GM21423 (cell line): ENCODE measurements at regions not wholly inside any gene's neighbourhood (a gene's known extent, or its start where the extent isn't known, plus 50 kb on each side); places are given as distances from the start of the nearest gene placed in this dataset.
A peak's percentile ranks its signal among the peaks of the same experiment; 100 is the strongest.

ENCODE experiments used
- ATAC-seq: cut with Tn5 transposase; IDR thresholded peaks from one replicate; pipeline ENCODE4 v1.9.1; 2021; ENCODE audit warnings: mild to moderate bottlenecking, moderate library complexity; ENCODE audit not compliant: unreplicated experiment

DNA sequence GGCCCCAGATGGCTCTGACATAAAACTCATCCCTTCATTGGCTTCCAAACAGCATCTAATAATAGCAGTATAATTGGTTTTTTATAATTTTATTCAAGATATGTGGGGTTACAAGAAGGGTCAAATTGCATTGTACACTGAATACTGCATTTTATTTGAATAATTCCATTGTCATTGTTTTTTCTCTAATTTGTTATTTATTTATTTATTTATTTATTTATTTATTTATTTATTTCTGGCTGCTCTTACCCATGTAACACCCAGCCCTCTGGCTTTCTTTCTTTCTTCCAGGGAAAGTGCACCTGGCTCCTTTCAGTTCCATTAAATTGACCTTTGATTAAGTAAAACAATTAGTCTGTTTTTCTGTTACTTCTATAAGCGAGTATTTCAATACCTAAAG is 210.1 kb downstream of the CDH9 start:
- ATAC-seq: no peak

DNA sequence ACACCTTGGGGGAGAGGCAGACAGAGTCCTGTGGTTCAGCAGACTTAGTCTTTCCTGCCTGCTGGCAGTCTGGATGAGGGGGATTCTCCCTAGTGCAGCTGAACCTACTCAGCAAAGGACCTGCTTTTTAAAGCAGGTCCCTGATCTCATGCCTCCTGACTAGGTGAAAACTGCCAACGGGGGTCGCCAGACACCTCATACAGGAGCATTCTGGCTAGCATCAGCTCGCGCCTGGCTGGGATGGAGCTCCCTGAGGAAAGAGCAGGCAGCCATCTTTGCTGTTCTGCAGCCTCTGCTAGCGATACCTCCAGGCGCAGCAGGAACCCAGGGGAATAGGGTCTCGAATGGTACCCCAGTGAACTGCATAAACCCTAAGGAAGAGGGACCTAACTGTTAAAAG is 225.2 kb downstream of the CDH9 start:
- ATAC-seq: no peak

GRCh38 chr5:26812714-26813113 is 225.7 kb downstream of the CDH9 start:
- no peak for ATAC-seq

- ATAC-seq: no peak
Observed at GRCh38 chr5:26807231-26808199, 230.9 kb downstream of the CDH9 start.

- no peak for ATAC-seq
Observed at GRCh38 chr5:26805076-26805475, 233.3 kb downstream of the CDH9 start.

DNA sequence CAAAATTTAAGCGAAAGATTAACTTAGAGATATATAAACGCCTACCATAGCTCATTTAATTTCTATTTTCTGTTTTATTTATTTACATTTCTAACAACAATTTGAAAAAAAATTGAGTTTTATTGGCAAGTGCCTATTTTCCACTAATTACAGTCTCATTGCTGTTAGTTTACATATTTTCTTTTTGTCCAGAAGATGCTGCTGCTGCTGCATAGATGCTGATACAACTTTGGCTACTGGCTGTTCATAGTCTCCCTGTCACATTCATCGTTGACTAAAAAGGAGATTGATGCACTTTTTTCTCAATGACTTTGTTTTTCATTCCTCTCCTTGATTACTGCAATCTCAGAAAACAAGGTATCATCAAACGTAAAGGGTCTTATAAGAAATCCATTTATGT is 235.4 kb downstream of the CDH9 start:
- no peak for ATAC-seq

DNA sequence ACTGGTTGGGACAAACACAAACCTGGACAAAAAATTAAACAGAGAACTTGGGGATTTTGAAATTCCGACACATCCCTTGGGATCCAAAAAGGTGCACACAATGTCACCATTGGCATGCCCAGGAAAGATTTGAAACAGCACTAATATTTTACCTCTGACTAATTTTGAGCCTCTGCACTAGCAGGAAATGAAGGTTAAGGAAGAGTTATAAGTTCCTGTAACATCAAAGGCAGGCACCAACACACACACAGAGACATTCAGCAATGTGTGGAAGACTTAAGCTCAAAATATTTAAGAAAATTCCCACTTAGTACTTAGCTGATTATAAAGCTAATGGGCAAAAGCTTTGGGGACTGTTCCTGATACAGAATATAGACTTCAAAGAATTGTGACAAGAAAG is 247.0 kb downstream of the CDH9 start:
- ATAC-seq: no peak

DNA sequence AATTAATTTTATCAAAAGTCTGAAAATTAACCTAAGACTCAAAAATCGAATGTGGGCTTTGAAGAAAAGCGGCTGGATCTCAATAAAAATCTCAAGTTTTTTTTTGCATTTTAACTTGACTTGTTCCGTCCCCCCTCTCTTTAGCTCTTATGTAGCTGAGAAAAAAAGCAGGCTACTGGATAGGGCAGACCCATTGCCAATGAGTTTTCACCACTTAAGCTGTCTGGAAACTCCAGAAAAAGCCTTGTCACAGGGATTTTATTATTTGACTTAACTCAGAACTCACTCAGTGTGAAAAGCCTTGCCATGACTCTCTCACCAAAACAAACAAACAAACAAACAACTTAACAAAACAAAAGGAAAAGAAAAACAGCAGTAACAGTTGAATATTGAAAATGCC is 247.4 kb downstream of the CDH9 start:
- ATAC-seq: no peak

DNA sequence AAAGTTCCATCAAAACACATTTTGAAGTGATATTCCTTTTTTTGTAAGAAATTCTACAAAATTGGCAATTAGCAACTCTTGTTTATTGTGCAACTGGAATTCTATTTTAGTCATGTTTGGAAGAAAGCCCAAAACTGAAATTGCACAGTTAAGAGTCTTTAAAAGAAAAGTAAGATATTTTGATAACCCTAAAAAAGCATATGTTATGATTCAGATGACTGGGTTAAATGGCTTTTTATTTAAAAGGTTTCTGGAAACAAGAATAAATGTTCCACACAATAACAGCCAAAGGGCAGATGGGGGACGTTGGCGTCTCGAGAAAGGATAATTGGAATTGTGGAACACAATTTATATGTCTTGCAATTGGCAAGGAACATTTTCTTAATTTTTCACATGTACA is 275.2 kb downstream of the CDH9 start:
- ATAC-seq: no peak

DNA sequence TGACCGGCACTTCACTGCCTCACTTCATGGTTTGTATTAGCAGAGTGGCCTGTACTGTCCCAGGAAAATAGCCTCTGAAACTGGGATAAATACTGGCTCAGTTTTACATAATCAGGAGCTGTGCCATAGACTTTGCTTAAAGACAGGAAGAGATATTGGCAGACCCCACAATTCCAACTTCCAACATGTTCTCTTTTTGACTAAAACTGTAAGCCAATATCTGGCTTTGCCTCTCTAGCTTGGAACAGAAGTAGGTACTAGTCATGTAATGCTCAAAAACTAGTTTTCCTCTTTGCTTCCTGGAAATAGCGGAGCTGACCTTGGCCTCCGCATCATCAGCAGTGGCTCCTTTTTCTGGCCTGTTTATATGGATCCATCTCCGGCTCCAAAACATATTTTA is 276.9 kb downstream of the CDH9 start:
- ATAC-seq: no peak

- ATAC-seq: no peak
Observed at GRCh38 chr5:26761045-26761444, 277.3 kb downstream of the CDH9 start.

- ATAC-seq: no peak
Observed at GRCh38 chr5:26757941-26758340, 280.4 kb downstream of the CDH9 start.

- no peak for ATAC-seq
Observed at GRCh38 chr5:26749829-26750228, 288.6 kb downstream of the CDH9 start.

DNA sequence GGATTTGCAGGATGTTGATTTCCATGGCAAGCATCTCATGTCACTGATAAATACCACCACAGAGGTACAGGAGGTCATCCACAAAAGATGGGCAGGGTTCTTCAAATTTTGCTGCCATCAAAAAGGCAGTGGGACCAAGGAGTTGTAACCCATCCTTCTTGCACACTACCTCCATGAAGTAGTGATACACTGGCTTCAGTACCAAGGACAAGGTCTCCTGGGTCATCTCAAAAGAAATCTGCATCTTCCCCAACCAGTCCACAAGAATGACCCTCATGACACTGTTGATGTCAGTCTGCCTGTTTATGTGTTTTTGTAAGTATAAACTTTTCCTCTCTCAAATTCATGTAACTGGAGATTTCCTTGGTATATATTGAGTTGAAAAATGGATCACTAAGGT is 298.2 kb downstream of the CDH9 start:
- ATAC-seq: no peak

- no peak for ATAC-seq
Observed at GRCh38 chr5:26737348-26738265, 300.8 kb downstream of the CDH9 start.

DNA sequence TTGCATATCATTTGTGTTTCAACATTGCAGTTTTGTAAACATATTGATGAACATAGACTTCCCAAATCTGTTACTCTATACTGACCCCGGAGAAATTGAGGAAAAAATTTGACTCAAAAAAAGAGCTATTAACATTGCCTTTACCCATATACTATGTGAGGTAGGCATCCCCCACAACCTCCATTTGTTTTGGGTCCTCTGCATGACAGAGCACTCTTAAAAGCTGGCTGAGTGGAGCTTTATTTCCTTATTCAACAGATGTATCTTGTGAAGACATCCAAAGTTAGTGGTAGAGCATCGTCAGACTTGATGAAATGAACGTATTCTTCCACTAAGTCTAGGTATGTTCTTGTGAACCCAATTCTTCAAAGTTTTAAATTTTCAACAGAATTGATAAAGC is 310.5 kb downstream of the CDH9 start:
- no peak for ATAC-seq

GRCh38 chr5:26719803-26720202 is 318.6 kb downstream of the CDH9 start:
- ATAC-seq: no peak

DNA sequence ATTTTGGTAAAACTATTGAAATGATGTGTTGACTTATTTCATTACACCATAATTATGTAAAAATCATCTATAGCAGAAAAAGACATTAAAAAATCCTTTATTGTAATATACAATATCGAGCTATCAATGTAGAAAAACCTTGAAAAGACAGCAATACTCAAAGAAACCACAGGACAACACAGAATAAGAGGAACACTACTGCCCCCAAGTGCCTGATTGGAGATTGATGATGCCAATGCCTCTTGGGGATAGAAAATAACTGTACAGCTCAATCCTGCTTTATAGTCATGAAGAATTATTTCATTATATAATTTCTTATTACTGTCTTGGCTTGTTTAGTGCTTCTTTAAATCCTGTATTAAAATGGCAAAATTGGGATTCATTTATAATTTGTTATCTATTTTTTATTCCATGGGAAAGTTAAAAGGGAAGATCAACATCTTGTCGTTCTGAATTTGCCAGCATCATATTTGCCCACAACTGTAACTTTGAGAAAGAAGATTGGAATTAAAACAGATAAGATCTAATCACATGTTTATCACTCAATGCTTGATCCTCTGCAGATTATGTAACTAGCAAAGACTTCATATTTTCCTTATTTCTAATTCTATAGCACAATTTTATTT is 337.5 kb downstream of the CDH9 start:
- peak; percentile 52 for ATAC-seq

GRCh38 chr5:26692952-26693351 is 345.4 kb downstream of the CDH9 start:
- ATAC-seq: no peak

- no peak for ATAC-seq
Observed at GRCh38 chr5:26691486-26691885, 346.9 kb downstream of the CDH9 start.

GRCh38 chr5:26690511-26690910 is 347.9 kb downstream of the CDH9 start:
- no peak for ATAC-seq
